Progenitor cell of endocrine pancreas (in vitro differentiated cells): ENCODE measurements at regions not wholly inside any gene's neighbourhood (a gene's known extent, or its start where the extent isn't known, plus 50 kb on each side); places are given as distances from the start of the nearest gene placed in this dataset.
"Not testable (repeated sequence)": the region's sequence is repeated elsewhere in the genome, so short reads cannot be mapped to it uniquely, and the experiment has no call there.

ENCODE experiments used
- DNase-seq: peaks from one replicate; pipeline ENCODE4 v3.0.0; 2021; ENCODE audit warnings: low spot score; ENCODE audit not compliant: unreplicated experiment
- H3K27ac Mint-ChIP-seq: 2 replicates; pipeline ENCODE4 v1.8.0; 2021; ENCODE audit warnings: mild to moderate bottlenecking, moderate library complexity, mixed read lengths
- H3K27me3 Mint-ChIP-seq: 2 replicates; pipeline ENCODE4 v1.8.0; 2021; ENCODE audit warnings: mixed read lengths
- H3K36me3 Mint-ChIP-seq: 2 replicates; pipeline ENCODE4 v1.8.0; 2022; ENCODE audit warnings: mixed read lengths; ENCODE audit not compliant: insufficient read depth
- H3K4me1 Mint-ChIP-seq: 2 replicates; pipeline ENCODE4 v1.8.0; 2021; ENCODE audit warnings: low read depth, mixed read lengths
- H3K4me3 Mint-ChIP-seq: 2 replicates; pipeline ENCODE4 v1.8.0; 2021; ENCODE audit warnings: low read depth, mild to moderate bottlenecking, moderate library complexity, mixed read lengths
- H3K9me3 Mint-ChIP-seq: 2 replicates; pipeline ENCODE4 v1.8.0; 2021; ENCODE audit warnings: low read depth, mixed read lengths
- CTCF ChIP-seq: fragments of 200-600 bp; sonication (generic); IDR thresholded peaks from one replicate; pipeline ENCODE4 v1.5.0; 2021; ENCODE audit warnings: antibody characterized with exemption, mild to moderate bottlenecking; ENCODE audit not compliant: unreplicated experiment

- H3K9me3 Mint-ChIP-seq = peaks cover 25% of the 10 kb centered on the region
- not testable (repeated sequence) for H3K36me3 Mint-ChIP-seq, H3K27me3 Mint-ChIP-seq, DNase-seq, H3K4me1 Mint-ChIP-seq, H3K4me3 Mint-ChIP-seq, H3K27ac Mint-ChIP-seq
Observed at GRCh38 chr4:67412153-67412712, 133.1 kb downstream of the CENPC start.

GRCh38 chr4:67403342-67403741 is 142.0 kb downstream of the CENPC start:
- TF ChIP-seq CTCF = no peak
- DNase-seq = no peak
- H3K27me3 Mint-ChIP-seq = no peaks in the 10 kb centered on the region
- H3K27ac Mint-ChIP-seq = no peak overlapping the region
- H3K9me3 Mint-ChIP-seq = peaks cover 23% of the 10 kb centered on the region
- no peaks in the 10 kb centered on the region for H3K36me3 Mint-ChIP-seq
- H3K4me3 Mint-ChIP-seq = no peak overlapping the region
- H3K4me1 Mint-ChIP-seq = no peaks in the 10 kb centered on the region

GRCh38 chr4:67401902-67402301 is 143.4 kb downstream of the CENPC start:
- no peak overlapping the region for H3K4me3 Mint-ChIP-seq
- no peak overlapping the region for H3K27ac Mint-ChIP-seq
- DNase-seq = no peak
- H3K27me3 Mint-ChIP-seq = no peaks in the 10 kb centered on the region
- H3K4me1 Mint-ChIP-seq = no peaks in the 10 kb centered on the region
- H3K9me3 Mint-ChIP-seq = peaks cover 17% of the 10 kb centered on the region
- TF ChIP-seq CTCF = no peak
- no peaks in the 10 kb centered on the region for H3K36me3 Mint-ChIP-seq

GRCh38 chr4:67397931-67398330 is 147.4 kb downstream of the CENPC start:
- Mint-ChIP-seq H3K27me3 (no peaks in the 10 kb centered on the region), H3K4me1 (no peaks in the 10 kb centered on the region), H3K36me3 (no peaks in the 10 kb centered on the region), H3K4me3 (no peak overlapping the region), H3K9me3 (peaks cover 6% of the 10 kb centered on the region), H3K27ac (no peak overlapping the region)
- DNase-seq = no peak
- no peak for TF ChIP-seq CTCF

GRCh38 chr4:67397031-67397430 is 148.3 kb downstream of the CENPC start:
- peaks cover 5% of the 10 kb centered on the region for H3K9me3 Mint-ChIP-seq
- no peak for TF ChIP-seq CTCF
- H3K4me3 Mint-ChIP-seq = no peak overlapping the region
- H3K27ac Mint-ChIP-seq = no peak overlapping the region
- H3K4me1 Mint-ChIP-seq = no peaks in the 10 kb centered on the region
- DNase-seq = no peak
- H3K36me3 Mint-ChIP-seq = no peaks in the 10 kb centered on the region
- H3K27me3 Mint-ChIP-seq = no peaks in the 10 kb centered on the region

GRCh38 chr4:67396008-67396407 is 149.3 kb downstream of the CENPC start:
- H3K4me1 Mint-ChIP-seq = no peaks in the 10 kb centered on the region

More at GRCh38 chr4:67396008-67396407, 149.3 kb downstream of the CENPC start:
- TF ChIP-seq CTCF = no peak
- no peak for DNase-seq
- no peak overlapping the region for H3K4me3 Mint-ChIP-seq
- H3K27ac Mint-ChIP-seq = no peak overlapping the region
- H3K36me3 Mint-ChIP-seq = no peaks in the 10 kb centered on the region
- no peaks in the 10 kb centered on the region for H3K27me3 Mint-ChIP-seq
- H3K9me3 Mint-ChIP-seq = peaks cover 2% of the 10 kb centered on the region
